ENCODE measurements at regions not wholly inside any gene's neighbourhood (a gene's known extent, or its start where the extent isn't known, plus 50 kb on each side); places are given as distances from the start of the nearest gene placed in this dataset.
A peak's percentile ranks its signal among the peaks of the same experiment; 100 is the strongest.

DNA sequence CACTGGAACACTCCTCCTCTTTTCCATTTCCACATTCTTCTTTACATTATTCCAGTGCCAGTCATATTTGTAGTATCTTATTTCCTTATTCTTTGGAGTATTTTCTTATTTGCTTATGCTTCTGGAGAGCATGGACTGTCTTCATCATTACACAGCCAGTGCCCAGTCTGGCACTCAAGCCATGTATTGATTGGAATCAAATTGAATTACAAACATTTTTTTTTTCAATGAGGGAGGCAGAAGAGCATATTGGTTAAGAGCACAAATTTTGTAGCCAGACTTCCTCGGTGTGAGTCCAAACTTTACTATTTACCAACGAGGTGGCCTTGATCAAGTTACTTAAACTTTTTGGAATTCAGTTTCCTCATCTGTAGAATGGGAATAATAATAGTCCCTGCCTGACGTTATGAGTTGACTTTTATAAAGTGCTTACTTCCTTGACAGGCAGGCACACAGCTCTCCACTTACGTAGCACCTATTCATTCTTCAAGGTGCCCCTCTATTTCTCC lies 186.6 kb upstream of the BCL6 start:
- no peak for DNase-seq

DNA sequence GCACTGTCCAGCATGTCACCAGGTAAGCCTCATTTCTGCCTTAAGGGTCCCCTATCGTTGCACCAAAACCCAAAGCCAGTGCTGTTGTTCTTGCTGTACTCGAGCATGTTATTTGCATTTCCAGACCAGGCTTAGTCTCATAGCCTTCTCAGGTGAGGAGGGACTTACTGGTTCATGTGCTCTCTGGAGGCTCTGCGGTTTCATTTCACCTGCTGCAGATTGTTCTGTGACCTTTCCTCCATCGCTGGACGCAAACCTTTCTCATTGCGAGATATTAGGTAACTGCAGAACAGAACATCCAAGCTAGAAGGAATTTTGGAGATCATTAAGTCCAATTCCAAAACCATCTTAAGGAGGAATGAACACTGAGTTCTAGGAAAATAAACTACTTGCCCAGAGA lies 187.3 kb upstream of the BCL6 start:
- no peak for DNase-seq

DNA sequence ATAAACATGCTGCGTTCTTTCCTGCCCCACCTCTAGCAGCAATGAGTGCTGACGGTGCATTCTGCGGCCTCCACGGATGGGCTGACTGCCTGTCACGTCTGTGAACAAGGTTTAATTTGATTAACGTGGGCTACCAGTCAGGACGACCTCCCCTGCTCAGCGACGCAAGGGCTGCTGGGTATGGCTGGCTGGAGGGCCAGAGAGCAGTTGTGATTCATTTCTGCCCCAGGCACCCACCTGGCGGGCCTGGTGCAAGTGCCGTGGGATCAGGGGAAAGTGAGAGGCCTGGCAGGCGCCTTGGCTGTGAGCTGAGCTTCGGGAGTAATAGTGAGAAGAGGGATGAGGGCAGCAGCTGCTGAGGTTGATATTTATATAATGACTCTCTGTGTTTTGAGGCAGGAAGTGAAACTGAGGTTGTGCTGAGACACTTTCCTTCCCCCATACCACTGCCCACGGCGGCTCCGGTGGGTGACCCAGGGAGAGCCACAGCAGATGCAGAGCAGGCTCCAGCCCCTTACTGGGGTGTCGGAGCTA lies 190.4 kb upstream of the BCL6 start:
- peak; percentile 65 to 68 (median 67) for DNase-seq

DNA sequence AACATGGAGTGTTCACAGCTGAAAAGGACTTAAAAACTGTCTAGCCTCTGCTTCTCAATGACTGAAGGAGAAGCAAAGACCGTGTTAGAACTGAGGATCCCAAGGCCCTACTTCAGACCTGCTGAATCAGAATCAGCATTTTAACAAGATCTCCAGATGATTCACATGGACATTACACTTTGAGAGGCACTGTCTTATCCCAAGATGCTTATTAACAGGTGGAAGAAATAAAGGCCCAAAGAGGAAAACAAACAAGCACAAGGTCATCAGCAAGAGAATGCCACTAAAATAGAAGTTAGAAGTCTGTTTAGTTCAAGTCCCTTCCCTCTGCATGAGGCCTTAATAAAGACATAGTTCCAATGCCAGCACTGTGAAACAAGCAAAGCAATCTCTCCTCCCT lies 191.4 kb upstream of the BCL6 start:
- no peak for DNase-seq

DNA sequence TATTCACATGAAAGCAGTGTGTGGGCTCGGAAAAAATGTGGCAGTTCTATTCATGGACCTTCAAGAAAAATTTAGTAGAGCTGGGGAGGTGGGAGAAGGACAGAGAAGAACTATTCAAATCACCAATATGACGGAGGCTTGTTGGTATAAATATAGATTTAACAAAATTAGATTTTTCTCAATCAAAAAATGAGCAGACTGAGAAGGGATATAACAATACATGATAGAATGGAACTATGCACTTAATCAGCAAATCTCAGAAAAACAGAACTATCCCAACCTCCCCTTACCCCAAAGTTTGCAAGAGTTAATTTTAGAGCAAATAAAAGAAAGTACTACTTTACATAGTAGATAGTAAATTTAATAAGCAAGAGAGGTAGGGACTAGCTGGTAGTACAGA lies 194.6 kb upstream of the BCL6 start:
- DNase-seq = no peak

DNA sequence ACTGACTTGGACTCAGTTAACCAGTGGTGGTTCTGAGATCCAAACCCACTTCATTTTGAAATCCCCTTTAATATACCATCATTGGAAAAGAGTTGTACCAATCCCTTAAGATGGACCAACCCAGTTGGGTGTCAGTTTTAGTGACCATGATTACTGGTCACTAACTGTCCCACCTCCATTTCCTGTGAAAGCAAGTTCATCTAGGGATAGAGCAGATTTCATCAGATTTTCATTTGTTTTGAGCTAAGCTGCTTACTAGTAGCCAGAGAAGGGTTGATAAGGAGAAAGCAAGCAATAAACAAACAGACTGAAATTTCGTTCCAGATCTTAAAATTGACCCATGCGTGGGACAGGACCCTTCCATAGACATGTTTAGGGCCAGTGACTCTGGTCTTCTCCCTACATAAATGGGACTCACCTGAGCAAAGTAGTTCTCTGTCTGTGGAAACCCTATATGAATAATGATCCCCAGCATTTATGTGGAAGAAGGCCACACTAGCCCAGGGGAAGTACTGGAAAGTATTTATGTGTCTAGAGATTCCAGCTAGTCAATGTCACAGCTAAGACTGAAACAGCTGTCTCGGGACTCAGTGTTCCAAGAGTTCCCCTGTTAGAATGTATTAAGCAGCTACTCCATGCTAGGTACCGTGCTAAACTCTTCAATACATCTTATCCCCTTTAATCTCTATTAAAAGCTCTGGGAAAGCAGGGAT lies 196.0 kb upstream of the BCL6 start:
- DNase-seq = no peak

DNA sequence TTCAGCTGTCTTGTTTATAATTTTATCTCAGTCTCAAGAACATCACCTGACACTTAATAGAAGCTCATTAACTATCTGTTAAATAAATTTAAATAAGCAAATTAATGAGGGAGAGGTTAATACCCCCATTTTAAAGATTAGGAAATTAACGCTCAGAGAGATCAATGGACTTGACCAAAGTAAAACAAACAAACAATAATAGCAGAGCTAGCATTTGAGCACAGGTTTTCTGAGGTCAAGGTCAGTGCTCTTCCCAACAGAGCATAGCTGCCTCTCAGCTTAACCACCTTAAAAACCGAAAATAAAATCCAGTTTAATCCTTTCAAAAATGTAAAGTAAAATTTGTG lies 196.6 kb upstream of the BCL6 start:
- DNase-seq = no peak

DNA sequence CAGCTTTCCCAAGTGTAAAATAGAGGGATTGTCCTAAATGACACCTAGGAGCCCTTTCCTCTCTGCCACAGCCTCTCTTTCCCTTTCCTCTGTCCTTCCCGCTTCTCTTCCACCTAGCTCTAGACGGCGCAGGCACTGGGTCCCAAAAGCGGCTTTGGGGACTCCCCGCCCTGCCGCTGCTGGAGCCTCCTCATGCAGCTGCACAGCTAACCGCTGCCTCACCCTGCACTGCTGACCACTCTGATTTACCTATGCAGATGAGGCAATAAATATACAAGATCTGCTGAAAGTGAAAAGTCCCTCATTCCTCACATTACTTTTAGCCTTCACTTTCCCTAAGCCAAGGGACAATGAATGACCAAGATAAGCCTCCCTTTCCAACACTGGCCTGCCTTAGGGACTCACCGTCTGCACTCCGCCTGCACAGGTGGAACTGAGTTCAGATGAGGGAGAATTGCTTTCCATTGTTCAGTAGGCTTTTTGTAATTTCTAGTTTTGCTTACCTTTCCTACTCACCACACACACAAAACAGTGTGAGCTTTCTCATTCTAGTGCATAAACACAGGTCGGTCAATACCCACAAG lies 197.5 kb upstream of the BCL6 start:
- DNase-seq = no peak

DNA sequence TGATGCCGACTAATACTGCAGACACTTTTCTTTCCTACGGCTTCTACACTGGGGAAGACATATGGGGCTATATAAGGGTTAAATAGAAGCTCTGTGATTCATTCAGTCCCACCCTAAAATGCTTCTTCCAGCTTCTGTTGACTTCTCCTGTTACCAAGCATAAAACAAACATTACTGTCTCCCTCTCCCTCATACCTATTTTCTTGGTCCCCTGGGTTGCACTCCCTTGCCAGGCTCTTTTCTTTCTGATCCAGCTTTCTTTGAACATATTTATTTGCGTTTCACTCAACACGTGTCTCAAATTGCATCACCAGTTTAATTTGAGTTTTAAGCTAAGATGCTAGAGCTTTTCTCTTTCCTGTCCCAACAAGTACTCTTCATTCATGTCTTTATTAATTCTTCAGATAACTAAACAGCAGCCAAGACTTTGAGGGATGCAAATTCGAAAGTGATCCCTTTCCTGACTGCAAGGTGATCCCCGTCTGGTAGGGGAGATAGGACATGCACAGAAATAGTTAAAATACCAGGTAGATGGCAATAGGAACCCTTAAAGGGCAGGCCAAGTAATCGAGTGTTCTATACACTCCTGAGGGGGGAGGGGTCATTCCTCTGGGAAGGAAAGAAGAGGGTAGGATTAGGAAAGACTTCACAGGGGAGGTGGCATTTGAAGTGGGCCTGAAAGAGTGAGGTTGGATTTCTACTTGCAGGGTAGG lies 198.6 kb upstream of the BCL6 start:
- no peak for DNase-seq

DNA sequence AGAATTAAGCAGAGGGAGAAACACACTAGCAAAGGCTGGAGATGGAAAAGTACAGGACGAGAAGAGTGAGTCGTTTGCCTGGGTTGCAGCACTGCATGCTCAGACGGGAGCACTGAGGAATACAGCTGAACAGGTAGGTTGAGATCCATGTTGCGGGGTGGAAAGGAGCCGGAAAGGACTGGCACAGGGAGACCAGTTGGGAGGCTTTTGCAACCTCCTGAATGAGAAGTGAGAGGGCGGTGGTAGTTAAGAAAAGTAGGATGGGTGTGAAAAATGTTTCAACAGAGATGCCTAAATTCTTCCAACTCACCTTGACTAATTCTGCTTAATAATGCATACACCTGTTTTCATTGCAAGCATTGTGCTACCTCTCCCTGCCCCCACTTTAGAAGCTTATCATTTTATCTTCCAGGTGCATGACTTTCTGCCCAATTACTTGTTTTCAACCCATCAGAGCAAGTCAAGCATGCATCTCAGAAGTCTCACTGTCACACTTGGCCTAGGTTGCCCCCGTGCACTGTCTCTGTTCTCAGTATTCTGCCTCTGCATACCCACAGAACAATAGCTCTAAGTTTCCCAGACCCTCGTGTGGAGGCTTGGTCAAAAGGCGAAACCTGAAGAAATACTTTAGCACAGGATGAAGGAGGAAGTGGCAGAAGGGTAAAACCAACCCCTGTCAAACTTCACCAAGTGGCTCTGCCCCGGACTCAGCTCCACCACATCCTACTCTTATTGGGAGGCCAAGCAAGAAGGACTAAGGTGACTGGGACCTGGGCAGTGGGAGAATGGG lies 199.3 kb upstream of the BCL6 start:
- no peak for DNase-seq

DNA sequence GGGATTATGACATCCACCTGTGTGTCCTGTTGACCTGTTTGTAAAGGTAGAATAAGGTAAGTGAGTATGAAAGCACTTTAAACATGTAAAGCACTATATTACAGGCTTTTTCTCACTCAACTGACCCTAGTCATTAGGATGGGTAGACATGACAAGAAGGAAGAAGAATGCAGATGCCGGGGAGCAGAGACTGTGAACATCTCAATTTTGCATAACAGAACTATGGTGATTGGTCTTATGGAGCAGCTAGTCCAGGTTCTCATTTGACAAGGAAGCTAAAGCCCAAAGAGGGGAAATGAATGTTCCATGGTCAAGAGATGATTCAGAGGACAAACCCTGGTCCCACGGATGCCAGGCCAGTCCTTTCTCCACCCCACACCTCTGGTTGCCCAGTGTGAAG lies 200.1 kb upstream of the BCL6 start:
- no peak for DNase-seq

DNA sequence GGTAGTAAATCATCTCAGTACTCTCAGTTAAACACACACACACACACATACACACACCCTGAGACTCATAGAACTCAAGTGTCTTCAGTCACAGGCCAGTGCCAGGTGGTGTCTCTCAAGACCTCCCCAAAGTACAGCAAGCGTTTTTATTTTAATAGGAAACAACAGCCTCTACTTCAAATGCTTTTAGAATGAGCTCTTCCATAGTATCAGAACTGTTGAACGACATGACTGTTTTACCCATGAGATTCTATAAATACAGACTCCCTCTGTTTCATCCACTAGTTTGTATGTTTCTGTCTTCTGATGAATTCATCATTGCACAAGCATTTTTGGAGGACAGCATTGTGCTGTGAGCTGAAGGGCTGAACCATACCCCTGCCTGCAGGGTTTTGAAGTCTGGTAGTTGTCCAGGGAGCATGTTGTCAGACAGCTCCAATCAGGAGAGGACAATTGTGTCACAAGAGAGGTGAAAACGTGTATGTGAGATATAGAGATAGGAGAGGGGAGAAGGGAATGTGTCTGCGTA lies 201.0 kb upstream of the BCL6 start:
- no peak for DNase-seq

DNA sequence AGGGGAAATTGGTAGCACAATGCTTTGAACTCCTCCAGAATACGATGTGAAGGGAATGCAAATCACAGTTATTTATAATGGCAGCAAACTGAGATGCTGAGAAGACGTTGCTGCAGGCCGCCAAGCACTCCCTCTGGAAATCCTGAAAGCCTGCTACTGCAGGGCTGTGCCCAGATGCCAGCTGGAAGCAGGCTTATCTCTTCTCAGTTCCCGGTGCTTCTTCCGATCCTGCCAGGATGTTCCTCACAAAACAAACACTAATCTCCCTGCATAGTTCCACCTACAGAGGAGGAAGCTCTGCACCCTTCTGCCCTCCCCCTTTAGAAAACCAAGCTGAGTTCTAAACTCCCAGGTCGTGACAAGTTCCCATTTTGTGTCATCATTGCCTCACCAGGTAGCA lies 201.7 kb upstream of the BCL6 start:
- no peak for DNase-seq

DNA sequence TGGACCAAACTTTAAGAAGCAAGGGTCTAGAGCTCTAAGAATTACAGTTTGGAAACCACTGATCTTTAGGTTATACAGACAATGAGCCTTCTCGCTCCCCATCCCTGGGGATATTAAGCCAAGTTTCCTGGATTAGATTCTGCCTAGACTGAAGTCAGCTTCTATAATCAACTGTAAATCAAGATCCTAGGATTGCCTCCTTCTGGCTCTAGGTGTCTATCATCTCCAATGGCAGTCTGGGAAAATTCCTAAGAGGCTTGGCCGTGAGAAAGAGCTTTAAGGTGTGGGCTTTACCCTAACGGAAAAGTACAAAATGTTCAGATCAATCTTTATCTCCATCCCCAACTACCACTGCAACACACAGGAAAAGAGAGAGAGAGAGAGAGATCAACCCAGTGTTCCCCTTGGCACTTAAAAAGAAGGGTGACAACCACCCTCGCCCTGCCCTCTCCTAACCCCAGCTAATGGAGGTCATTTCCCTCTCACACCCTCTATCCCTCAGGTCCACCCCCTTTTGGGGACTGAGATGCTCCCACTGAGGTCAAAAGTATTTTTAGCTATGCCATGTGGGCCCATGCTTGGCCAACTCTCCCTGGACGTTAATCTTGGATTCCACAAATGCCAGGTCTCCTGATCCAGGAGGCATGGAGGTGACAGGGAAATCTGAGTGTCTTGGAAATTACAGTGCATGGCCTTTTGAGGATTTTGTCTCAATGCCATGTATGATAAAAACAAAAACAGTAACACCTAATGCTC lies 202.8 kb upstream of the BCL6 start:
- DNase-seq = no peak

DNA sequence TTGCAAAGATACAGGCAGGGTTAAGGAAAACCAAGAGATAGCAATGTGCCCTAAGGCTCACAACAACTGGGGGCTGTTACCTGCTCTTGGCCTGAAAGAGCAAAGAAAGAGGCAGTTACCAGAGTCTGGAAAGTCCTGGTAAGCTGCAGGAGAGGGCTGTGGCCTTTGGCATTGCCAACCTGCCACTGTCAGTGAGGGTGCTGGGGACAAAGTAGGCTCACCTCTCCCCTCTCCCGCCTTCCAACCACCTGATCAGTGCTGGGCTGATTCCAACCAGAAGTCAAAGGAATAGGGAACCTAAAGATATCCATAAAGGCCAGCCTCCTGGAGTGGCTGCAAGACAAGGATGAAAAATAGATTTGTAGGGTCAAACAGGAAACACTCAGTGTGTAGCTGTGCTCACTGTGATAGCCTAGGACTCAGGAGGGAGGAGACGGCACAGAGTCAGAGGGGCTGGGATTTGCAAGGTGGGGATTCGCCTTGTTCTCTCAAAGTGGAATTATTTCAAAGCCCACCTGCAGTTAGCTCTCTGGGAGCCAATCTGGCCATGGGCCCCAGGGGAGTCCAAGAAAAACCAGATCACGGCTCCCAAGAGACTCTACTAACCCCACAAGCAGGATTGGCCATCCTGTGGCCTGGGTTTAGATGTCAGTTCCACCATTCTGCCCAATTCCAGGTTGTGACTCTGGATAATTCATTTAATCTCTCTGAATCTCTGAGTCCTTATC lies 204.0 kb upstream of the BCL6 start:
- DNase-seq = no peak

DNA sequence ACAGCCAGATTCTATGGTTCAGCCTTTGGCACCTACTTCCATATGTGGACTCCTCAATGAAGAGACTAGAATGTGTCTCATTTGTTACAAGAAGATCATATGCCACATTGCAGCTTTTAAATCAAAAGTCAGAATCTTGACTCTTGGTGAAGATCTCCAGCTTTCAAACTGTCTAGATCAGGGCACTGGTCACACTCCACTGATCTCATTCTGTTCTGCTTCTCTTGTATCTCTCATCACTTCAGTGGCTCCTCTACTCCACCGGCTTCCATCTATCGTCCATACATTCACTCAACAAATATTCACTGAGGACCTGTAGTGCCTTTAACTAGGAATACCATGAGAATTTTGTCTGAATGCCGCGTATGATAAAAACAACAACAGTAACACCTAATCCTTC lies 203.3 kb upstream of the LPP start:
- no peak for DNase-seq

DNA sequence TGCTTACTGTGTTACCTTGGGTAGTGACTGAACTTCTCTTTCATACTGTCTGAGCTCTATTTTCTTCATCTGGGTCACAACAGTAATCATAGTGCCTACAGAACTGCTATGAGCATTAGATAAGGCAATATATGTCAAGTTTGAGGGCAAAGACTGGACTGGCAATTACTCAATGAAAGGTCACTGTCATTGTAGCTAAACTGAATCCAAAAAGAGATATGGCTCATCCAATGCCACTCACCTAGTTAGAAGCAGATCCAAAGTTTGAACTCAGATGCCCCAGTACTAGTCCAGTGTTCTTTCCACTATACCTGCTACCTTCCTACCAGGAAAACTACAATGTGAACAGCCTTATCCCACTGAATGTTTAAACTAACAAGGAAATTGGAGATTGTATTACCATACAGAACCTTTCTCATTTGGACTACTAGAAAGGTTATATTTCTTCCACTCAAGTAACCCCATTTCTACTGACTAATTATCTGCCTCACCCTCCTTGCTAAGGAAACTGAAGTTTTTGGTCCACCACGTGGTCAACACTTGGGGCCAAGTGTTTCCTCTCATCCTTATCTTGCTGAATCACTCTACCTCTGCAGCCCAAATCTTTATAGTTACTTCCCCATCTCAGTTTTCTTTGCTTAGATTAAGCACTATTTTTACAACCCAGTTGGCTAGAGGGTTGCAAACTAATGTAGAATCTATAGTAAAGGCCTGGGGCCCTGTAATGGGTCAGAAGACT lies 202.3 kb upstream of the LPP start:
- DNase-seq = peak in 1 of 3 donors; percentile 41

DNA sequence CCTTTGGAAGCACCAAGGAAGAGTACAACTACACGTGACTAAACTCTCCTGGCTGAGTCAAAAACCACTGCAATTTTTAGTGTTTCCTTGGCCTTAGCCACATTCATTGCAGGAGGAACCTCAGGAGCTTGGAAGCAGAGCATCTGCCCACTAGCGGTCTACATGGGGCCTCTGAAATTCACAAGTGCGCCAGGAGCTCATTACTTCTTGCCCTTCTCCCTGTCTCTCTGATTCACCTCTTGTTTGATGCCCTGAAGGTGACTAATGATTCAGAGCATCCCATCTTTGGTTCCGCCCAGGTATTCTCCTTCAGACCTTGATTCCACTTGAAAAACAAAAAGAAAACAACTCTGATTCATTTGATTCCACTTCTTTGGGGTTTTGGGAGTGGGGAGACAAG lies 201.1 kb upstream of the LPP start:
- no peak for DNase-seq

DNA sequence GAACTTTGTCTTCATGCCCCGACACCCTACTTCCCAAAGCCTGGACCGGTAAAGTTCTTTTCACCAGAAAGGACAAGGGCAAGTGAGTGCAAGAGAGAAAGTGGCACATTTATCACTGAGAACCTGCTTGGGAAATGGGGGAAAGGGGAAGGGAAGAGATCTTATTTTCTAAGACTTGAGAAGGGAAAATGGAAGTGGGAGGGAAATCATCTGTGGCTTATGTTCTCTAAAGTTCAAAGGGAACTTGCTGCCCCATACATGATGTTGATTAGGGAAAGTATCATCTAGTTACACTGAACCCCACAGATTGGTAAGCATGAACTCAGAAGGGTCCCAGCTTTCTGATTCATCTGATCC lies 199.5 kb upstream of the LPP start:
- peak; percentile 43 to 65 (median 55) for DNase-seq

DNA sequence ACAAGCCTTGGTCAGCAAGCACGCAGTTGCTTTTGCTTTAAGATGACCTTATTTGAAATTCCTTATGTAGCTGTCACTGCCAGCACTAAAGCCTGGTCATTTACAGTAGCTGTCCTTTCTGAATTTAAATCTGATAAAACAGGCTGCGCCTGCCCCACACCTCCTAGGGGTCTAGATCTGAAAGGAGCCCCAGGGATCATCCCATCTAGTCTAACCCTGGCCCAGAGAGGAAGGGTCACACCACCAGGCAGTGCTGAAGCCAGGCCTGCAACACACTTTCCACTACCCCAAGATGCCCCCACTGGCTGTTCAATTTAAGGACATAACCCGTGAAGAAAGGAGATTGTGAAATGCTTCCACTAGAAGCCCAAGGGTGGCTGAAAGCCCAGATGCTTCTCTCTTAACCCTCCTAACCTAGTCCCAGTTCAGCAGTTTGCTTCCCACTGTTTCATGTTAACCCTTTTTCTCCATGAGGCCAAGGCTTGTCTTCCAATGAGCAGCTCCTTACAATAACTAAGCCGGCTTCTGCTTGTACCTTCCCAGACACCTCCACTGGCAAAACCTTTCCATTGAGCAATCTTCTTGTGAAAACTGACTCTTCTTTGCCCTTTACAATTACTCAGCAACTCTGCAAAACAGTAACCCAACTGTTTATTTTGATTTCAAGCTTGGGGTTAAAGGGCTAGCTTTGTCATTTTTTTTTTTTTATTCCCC lies 198.9 kb upstream of the LPP start:
- DNase-seq = peak; percentile 19 to 44 (median 40)

Data from suppressor macrophage treated with lipopolysaccharide for 1 hour (primary cell).